ENCODE measurements at regions not wholly inside any gene's neighbourhood (a gene's known extent, or its start where the extent isn't known, plus 50 kb on each side); places are given as distances from the start of the nearest gene placed in this dataset.

GRCh38 chr12:77226368-77226767, 161.0 kb upstream of the E2F7 start:
- Mint-ChIP-seq H3K4me1 (peaks cover 39% of the 10 kb centered on the region), H3K9me3 (no peaks in the 10 kb centered on the region), H3K27me3 (ENCODE audit: insufficient read depth) (no peaks in the 10 kb centered on the region), H3K36me3 (ENCODE audit: low read depth) (no peaks in the 10 kb centered on the region), H3K27ac (no peak overlapping the region), H3K4me3 (no peak overlapping the region)
- TF ChIP-seq, protein P1, sequence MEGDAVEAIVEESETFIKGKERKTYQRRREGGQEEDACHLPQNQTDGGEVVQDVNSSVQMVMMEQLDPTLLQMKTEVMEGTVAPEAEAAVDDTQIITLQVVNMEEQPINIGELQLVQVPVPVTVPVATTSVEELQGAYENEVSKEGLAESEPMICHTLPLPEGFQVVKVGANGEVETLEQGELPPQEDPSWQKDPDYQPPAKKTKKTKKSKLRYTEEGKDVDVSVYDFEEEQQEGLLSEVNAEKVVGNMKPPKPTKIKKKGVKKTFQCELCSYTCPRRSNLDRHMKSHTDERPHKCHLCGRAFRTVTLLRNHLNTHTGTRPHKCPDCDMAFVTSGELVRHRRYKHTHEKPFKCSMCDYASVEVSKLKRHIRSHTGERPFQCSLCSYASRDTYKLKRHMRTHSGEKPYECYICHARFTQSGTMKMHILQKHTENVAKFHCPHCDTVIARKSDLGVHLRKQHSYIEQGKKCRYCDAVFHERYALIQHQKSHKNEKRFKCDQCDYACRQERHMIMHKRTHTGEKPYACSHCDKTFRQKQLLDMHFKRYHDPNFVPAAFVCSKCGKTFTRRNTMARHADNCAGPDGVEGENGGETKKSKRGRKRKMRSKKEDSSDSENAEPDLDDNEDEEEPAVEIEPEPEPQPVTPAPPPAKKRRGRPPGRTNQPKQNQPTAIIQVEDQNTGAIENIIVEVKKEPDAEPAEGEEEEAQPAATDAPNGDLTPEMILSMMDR (conservative IDR thresholded peaks at IDR 0.05), result no peak
- Histone ChIP-seq H3K9ac (ENCODE audit: extremely low read depth, low read length, poor library complexity, severe bottlenecking) (no peak overlapping the region), H3K4me1 (ENCODE audit: control insufficient read depth, insufficient read depth, low read length) (peaks cover 12% of the 10 kb centered on the region), H3K27me3 (ENCODE audit: control insufficient read depth, insufficient read depth, low read length, poor library complexity, severe bottlenecking) (no peaks in the 10 kb centered on the region), H3K27ac (ENCODE audit: low read depth, low read length) (no peak overlapping the region), H3K9me3 (ENCODE audit: control insufficient read depth, low read length) (no peaks in the 10 kb centered on the region), H3K4me3 (ENCODE audit: low read length) (no peak overlapping the region), H3K36me3 (ENCODE audit: control insufficient read depth, insufficient read depth, low read length) (no peaks in the 10 kb centered on the region)
- 86 to 95% methylated on average over 1 of the region's 1 CpG for WGBS, 2 experiments (ENCODE audit: insufficient coverage in 1 of 2, insufficient read length in 1 of 2)
- no peak for DNase-seq

DNA sequence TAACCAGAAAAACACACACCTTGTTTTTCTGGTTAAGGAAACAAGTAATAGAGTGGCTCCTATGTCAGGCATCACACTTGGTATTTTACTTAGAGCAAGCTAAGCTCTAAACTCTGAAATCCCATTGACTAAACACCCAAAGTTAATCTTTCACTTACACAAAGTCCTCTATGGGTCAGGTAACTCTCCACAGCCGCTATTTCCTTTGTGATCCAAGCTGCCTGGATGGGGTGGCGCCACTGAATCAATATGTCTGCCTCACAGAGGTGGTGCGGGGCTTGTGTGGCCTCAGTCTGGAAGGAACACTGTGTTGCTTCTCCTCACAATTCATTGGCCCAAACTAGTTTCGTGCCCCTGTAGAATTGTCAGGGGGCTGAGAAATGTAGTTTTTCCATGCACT, 160.0 kb upstream of the E2F7 start:
- Histone ChIP-seq H3K9ac (ENCODE audit: extremely low read depth, low read length, poor library complexity, severe bottlenecking) (no peak overlapping the region), H3K36me3 (ENCODE audit: control insufficient read depth, insufficient read depth, low read length) (no peaks in the 10 kb centered on the region), H3K4me3 (ENCODE audit: low read length) (no peak overlapping the region), H3K4me1 (ENCODE audit: control insufficient read depth, insufficient read depth, low read length) (peaks cover 12% of the 10 kb centered on the region), H3K9me3 (ENCODE audit: control insufficient read depth, low read length) (no peaks in the 10 kb centered on the region), H3K27me3 (ENCODE audit: control insufficient read depth, insufficient read depth, low read length, poor library complexity, severe bottlenecking) (no peaks in the 10 kb centered on the region), H3K27ac (ENCODE audit: low read depth, low read length) (no peak overlapping the region)
- peak; percentile 69 for DNase-seq
- Mint-ChIP-seq H3K4me1 (peaks cover 39% of the 10 kb centered on the region), H3K27ac (peak overlapping the region; percentile 75), H3K36me3 (ENCODE audit: low read depth) (no peaks in the 10 kb centered on the region), H3K4me3 (no peak overlapping the region), H3K9me3 (no peaks in the 10 kb centered on the region), H3K27me3 (ENCODE audit: insufficient read depth) (no peaks in the 10 kb centered on the region)
- TF ChIP-seq, protein P1 (conservative IDR thresholded peaks at IDR 0.05), result no peak
- 78 to 96% methylated on average over 4 of the region's 4 CpGs for WGBS, 2 experiments (ENCODE audit: insufficient coverage in 1 of 2, insufficient read length in 1 of 2)

GRCh38 chr12:77224346-77224745, 159.0 kb upstream of the E2F7 start:
- Mint-ChIP-seq H3K36me3 (ENCODE audit: low read depth) (no peaks in the 10 kb centered on the region), H3K4me1 (peaks cover 38% of the 10 kb centered on the region), H3K27ac (peak overlapping the region; percentile 19), H3K4me3 (no peak overlapping the region), H3K9me3 (no peaks in the 10 kb centered on the region), H3K27me3 (ENCODE audit: insufficient read depth) (no peaks in the 10 kb centered on the region)
- WGBS, 2 experiments (ENCODE audit: insufficient coverage in 1 of 2, insufficient read length in 1 of 2), result 60 to 100% methylated on average over 1 to 2 of the region's 2 CpGs
- H3K4me3 ChIP-seq (ENCODE audit: low read length), result no peak overlapping the region
- H3K4me1 ChIP-seq (ENCODE audit: control insufficient read depth, insufficient read depth, low read length), result peaks cover 12% of the 10 kb centered on the region
- no peaks in the 10 kb centered on the region for H3K9me3 ChIP-seq (ENCODE audit: control insufficient read depth, low read length)
- DNase-seq, result peak; percentile 86
- no peaks in the 10 kb centered on the region for H3K36me3 ChIP-seq (ENCODE audit: control insufficient read depth, insufficient read depth, low read length)
- no peaks in the 10 kb centered on the region for H3K27me3 ChIP-seq (ENCODE audit: control insufficient read depth, insufficient read depth, low read length, poor library complexity, severe bottlenecking)
- TF ChIP-seq, protein P1 (conservative IDR thresholded peaks at IDR 0.05), result no peak
- no peak overlapping the region for H3K9ac ChIP-seq (ENCODE audit: extremely low read depth, low read length, poor library complexity, severe bottlenecking)
- H3K27ac ChIP-seq (ENCODE audit: low read depth, low read length), result no peak overlapping the region
